SK-N-SH treated with all-trans-retinoic acid at 6 μM for 48 hours (cell line): ENCODE measurements at regions not wholly inside any gene's neighbourhood (a gene's known extent, or its start where the extent isn't known, plus 50 kb on each side); places are given as distances from the start of the nearest gene placed in this dataset.

Experiments
- ATAC-seq: fragments of 200-7000 bp; cut with Tn5 transposase; 3 replicates; pipeline ENCODE4 v1.9.1; 2020; ENCODE audit warnings: mild to moderate bottlenecking, moderate library complexity
- ARNTL ChIP-seq: fragments of 450-650 bp; formaldehyde crosslinking; IDR thresholded peaks from 2 replicates; pipeline ENCODE4 v1.5.0; 2020; ENCODE audit warnings: low read depth, mild to moderate bottlenecking, moderate library complexity, borderline replicate concordance
- BACH2 ChIP-seq: fragments of 250-450 bp; sonication (Bioruptor Pico); IDR thresholded peaks from 2 replicates; pipeline ENCODE4 v1.9.0; 2021; ENCODE audit warnings: mild to moderate bottlenecking, borderline replicate concordance
- CREB5 ChIP-seq: fragments of 250-450 bp; sonication (Bioruptor Pico); IDR thresholded peaks from 2 replicates; pipeline ENCODE4 v1.5.1; 2020; ENCODE audit warnings: low read depth, mild to moderate bottlenecking, moderate library complexity
- CSDC2 ChIP-seq: fragments of 250-450 bp; sonication (Bioruptor Pico); IDR thresholded peaks from 2 replicates; pipeline ENCODE4 v1.5.0; 2020; ENCODE audit warnings: mild to moderate bottlenecking, moderate library complexity
- CSRNP3 ChIP-seq: fragments of 250-450 bp; sonication (Bioruptor Pico); IDR thresholded peaks from 2 replicates; pipeline ENCODE4 v1.5.1; 2021; ENCODE audit warnings: mild to moderate bottlenecking, moderate library complexity
- ESRRG ChIP-seq: fragments of 250-450 bp; sonication (Bioruptor Pico); IDR thresholded peaks from 2 replicates; pipeline ENCODE4 v1.6.1; 2021; ENCODE audit warnings: mild to moderate bottlenecking
- GLIS3 ChIP-seq: fragments of 250-450 bp; sonication (Bioruptor Pico); IDR thresholded peaks from 2 replicates; pipeline ENCODE4 v1.5.0; 2020; ENCODE audit warnings: mild to moderate bottlenecking, moderate library complexity
- ISL1 ChIP-seq: fragments of 250-450 bp; sonication (Bioruptor Pico); IDR thresholded peaks from 2 replicates; pipeline ENCODE4 v2.1.2; 2022; ENCODE audit warnings: mild to moderate bottlenecking, moderate library complexity
- OSR1 ChIP-seq: fragments of 250-450 bp; sonication (Bioruptor Pico); IDR thresholded peaks from 2 replicates; pipeline ENCODE4 v1.8.0; 2022; ENCODE audit warnings: moderate library complexity, mild to moderate bottlenecking, inconsistent platforms
- POU6F1 ChIP-seq: fragments of 250-450 bp; sonication (Bioruptor Pico); IDR thresholded peaks from 2 replicates; pipeline ENCODE4 v1.8.0; 2021; ENCODE audit warnings: low read depth, mild to moderate bottlenecking, moderate library complexity, borderline replicate concordance
- PPARA ChIP-seq: fragments of 250-450 bp; sonication (Bioruptor Pico); IDR thresholded peaks from 2 replicates; pipeline ENCODE4 v1.5.0; 2020; ENCODE audit warnings: mild to moderate bottlenecking, borderline replicate concordance
- SNAI2 ChIP-seq: fragments of 250-450 bp; sonication (Bioruptor Pico); IDR thresholded peaks from 2 replicates; pipeline ENCODE4 v1.5.0; 2020; ENCODE audit warnings: mild to moderate bottlenecking, moderate library complexity
- TOX ChIP-seq: fragments of 250-450 bp; sonication (Bioruptor Pico); IDR thresholded peaks from 2 replicates; pipeline ENCODE4 v1.8.0; 2021; ENCODE audit warnings: mild to moderate bottlenecking, moderate library complexity, borderline replicate concordance
- ZC3H10 ChIP-seq: fragments of 250-450 bp; sonication (Bioruptor Pico); IDR thresholded peaks from 2 replicates; pipeline ENCODE4 v1.5.1; 2021; ENCODE audit warnings: mild to moderate bottlenecking, moderate library complexity
- ZFP3 ChIP-seq: fragments of 250-450 bp; sonication (Bioruptor Pico); IDR thresholded peaks from 2 replicates; pipeline ENCODE4 v1.5.0; 2020; ENCODE audit warnings: mild to moderate bottlenecking, moderate library complexity
- ZFP30 ChIP-seq: fragments of 450-650 bp; formaldehyde crosslinking; IDR thresholded peaks from 2 replicates; pipeline ENCODE4 v1.5.0; 2022; ENCODE audit warnings: mild to moderate bottlenecking, moderate library complexity
- ZNF565 ChIP-seq: fragments of 450-650 bp; formaldehyde crosslinking; conservative IDR thresholded peaks from 2 replicates; pipeline ENCODE4 v1.5.0; 2020; ENCODE audit warnings: low read depth, mild to moderate bottlenecking, moderate library complexity
- ZNF70 ChIP-seq: fragments of 450-650 bp; formaldehyde crosslinking; IDR thresholded peaks from 2 replicates; pipeline ENCODE4 v1.5.0; 2020; ENCODE audit warnings: mild to moderate bottlenecking, moderate library complexity
- ZNF8 ChIP-seq: fragments of 450-650 bp; formaldehyde crosslinking; IDR thresholded peaks from 2 replicates; pipeline ENCODE4 v1.5.0; 2020; ENCODE audit warnings: mild to moderate bottlenecking, moderate library complexity
- TF ChIP-seq, protein P1 (sequence below): fragments of 250-450 bp; sonication (Bioruptor Pico); IDR thresholded peaks from 2 replicates; pipeline ENCODE4 v1.8.0; 2020; ENCODE audit warnings: mild to moderate bottlenecking, moderate library complexity, borderline replicate concordance
- TF ChIP-seq, protein P2 (sequence below): fragments of 250-450 bp; sonication (Bioruptor Pico); IDR thresholded peaks from 2 replicates; pipeline ENCODE4 v1.5.0; 2020; ENCODE audit warnings: mild to moderate bottlenecking, moderate library complexity

GRCh38 chr2:225980372-225980771, 580.9 kb downstream of the NYAP2 start:
- no peak for ATAC-seq
- TF ChIP-seq BACH2 (CRISPR knock-in tag) = no peak
- TF ChIP-seq ZFP30 = no peak
- no peak for TF ChIP-seq ZNF8 (CRISPR knock-in tag)
- no peak for TF ChIP-seq ZC3H10
- TF ChIP-seq CSDC2 (CRISPR knock-in tag) = no peak
- TF ChIP-seq, protein P1, sequence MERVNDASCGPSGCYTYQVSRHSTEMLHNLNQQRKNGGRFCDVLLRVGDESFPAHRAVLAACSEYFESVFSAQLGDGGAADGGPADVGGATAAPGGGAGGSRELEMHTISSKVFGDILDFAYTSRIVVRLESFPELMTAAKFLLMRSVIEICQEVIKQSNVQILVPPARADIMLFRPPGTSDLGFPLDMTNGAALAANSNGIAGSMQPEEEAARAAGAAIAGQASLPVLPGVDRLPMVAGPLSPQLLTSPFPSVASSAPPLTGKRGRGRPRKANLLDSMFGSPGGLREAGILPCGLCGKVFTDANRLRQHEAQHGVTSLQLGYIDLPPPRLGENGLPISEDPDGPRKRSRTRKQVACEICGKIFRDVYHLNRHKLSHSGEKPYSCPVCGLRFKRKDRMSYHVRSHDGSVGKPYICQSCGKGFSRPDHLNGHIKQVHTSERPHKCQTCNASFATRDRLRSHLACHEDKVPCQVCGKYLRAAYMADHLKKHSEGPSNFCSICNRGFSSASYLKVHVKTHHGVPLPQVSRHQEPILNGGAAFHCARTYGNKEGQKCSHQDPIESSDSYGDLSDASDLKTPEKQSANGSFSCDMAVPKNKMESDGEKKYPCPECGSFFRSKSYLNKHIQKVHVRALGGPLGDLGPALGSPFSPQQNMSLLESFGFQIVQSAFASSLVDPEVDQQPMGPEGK = no peak
- no peak for TF ChIP-seq CREB5 (CRISPR knock-in tag)
- TF ChIP-seq, protein P2, sequence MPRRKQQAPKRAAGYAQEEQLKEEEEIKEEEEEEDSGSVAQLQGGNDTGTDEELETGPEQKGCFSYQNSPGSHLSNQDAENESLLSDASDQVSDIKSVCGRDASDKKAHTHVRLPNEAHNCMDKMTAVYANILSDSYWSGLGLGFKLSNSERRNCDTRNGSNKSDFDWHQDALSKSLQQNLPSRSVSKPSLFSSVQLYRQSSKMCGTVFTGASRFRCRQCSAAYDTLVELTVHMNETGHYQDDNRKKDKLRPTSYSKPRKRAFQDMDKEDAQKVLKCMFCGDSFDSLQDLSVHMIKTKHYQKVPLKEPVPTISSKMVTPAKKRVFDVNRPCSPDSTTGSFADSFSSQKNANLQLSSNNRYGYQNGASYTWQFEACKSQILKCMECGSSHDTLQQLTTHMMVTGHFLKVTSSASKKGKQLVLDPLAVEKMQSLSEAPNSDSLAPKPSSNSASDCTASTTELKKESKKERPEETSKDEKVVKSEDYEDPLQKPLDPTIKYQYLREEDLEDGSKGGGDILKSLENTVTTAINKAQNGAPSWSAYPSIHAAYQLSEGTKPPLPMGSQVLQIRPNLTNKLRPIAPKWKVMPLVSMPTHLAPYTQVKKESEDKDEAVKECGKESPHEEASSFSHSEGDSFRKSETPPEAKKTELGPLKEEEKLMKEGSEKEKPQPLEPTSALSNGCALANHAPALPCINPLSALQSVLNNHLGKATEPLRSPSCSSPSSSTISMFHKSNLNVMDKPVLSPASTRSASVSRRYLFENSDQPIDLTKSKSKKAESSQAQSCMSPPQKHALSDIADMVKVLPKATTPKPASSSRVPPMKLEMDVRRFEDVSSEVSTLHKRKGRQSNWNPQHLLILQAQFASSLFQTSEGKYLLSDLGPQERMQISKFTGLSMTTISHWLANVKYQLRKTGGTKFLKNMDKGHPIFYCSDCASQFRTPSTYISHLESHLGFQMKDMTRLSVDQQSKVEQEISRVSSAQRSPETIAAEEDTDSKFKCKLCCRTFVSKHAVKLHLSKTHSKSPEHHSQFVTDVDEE (CRISPR knock-in tag) = no peak
- no peak for TF ChIP-seq TOX (CRISPR knock-in tag)
- no peak for TF ChIP-seq GLIS3
- TF ChIP-seq ZNF70 = no peak
- TF ChIP-seq SNAI2 (CRISPR knock-in tag) = no peak
- TF ChIP-seq, all 23 proteins: peak for 0

DNA sequence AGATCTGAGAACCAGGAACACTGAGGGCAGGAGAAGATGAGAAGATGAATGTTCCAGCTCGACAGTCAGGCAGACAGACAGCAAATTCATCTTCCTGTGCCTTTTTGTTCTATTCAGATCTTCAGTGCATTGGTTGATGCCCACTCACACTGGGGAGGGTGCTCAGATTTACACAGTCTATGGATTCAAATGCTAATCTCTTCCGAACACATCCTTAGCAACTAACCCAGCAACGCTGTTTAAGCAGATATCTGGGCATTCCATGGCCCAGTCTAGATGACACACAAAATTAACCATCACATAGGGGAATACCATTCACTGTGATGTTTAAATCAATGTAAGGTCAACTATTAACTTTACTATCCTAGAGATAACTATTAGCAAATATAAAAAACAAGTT, 571.9 kb downstream of the NYAP2 start:
- no peak for ATAC-seq

DNA sequence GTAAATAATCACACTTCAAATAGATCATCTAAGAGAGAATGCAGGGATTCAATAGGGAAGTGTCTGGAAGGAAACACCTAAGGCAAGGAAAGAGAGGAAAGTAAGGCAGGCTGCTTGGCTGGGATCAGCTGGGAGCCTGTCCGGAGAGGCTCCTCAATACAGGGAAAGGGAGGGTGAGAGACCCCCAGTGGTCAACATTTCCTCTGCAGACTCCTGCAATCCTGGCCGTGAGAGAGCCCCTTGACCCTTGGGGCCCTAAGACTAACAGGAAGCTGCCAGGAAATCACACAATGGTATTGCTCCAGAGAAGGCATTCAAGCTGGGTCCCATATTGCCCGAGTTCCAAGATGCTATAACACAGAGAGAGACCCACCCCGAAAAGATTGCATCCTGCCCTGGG, 549.4 kb downstream of the NYAP2 start:
- no peak for TF ChIP-seq BACH2 (CRISPR knock-in tag)
- no peak for TF ChIP-seq ZNF70
- no peak for TF ChIP-seq CSDC2 (CRISPR knock-in tag)
- no peak for TF ChIP-seq OSR1 (CRISPR knock-in tag)
- ATAC-seq = no peak

More for the DNA sequence above, 571.9 kb downstream of the NYAP2 start:
- TF ChIP-seq SNAI2 (CRISPR knock-in tag) (no peak), ESRRG (CRISPR knock-in tag) (no peak), ZC3H10 (no peak), CSDC2 (CRISPR knock-in tag) (no peak), ZNF565 (CRISPR knock-in tag) (no peak), BACH2 (CRISPR knock-in tag) (no peak), GLIS3 (no peak), ZFP3 (CRISPR knock-in tag) (no peak), POU6F1 (no peak)
- TF ChIP-seq, protein P1 = no peak

DNA sequence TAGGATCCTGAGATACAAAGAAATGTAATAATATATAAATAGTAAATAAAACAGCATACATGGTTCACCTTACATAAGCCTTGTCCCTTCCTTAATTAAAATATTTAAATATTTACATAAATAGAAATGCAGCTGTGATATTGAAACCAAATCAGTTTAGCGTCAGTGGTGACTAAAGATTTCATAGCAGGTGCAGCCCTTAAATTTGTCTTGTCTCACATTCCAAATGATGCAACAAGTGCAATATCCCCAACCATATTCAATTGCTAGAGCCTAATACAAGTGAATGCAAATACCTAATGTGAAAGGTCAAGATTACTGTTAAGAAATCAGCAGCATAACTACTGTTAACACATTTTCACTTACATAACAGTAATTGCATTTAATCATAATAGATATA, 539.5 kb downstream of the NYAP2 start:
- ATAC-seq = no peak
- TF ChIP-seq BACH2 (CRISPR knock-in tag) = no peak
- TF ChIP-seq ZNF70 = no peak
- TF ChIP-seq ZNF8 (CRISPR knock-in tag) = no peak
- TF ChIP-seq CSRNP3 (CRISPR knock-in tag) = no peak
- TF ChIP-seq, protein P1 = no peak
- no peak for TF ChIP-seq OSR1 (CRISPR knock-in tag)
- no peak for TF ChIP-seq ZFP30
- TF ChIP-seq ARNTL (CRISPR knock-in tag) = no peak
- TF ChIP-seq SNAI2 (CRISPR knock-in tag) = no peak
- TF ChIP-seq ZFP3 (CRISPR knock-in tag) = no peak
- no peak for TF ChIP-seq PPARA
- no peak for TF ChIP-seq ISL1 (CRISPR knock-in tag)
- no peak for TF ChIP-seq CSDC2 (CRISPR knock-in tag)
- no peak for TF ChIP-seq GLIS3
